ENCODE measurements at regions not wholly inside any gene's neighbourhood (a gene's known extent, or its start where the extent isn't known, plus 50 kb on each side); places are given as distances from the start of the nearest gene placed in this dataset.

DNA sequence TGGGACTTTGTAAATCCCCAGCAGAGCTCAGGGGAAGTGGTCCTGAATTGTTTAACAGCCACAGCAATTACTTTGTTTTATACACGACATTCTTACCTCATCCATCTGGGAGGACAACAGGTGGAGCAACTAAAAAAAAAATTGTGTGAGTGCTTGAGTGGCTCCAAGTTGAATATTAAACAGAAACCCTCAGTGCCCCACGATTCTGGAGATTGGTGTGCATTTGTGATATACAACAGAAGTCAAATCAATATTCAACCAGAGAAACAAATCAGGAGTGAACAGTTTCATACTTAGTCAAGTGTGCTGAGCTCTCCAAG is 204.8 kb downstream of the HAPSTR1 start:
- no peak for DNase-seq (ENCODE audit: extremely low read depth in 1 of 2, low read depth in 1 of 2)

GRCh38 chr16:9297437-9298113 is 206.1 kb downstream of the HAPSTR1 start:
- no peak for DNase-seq (ENCODE audit: extremely low read depth in 1 of 2, low read depth in 1 of 2)

DNA sequence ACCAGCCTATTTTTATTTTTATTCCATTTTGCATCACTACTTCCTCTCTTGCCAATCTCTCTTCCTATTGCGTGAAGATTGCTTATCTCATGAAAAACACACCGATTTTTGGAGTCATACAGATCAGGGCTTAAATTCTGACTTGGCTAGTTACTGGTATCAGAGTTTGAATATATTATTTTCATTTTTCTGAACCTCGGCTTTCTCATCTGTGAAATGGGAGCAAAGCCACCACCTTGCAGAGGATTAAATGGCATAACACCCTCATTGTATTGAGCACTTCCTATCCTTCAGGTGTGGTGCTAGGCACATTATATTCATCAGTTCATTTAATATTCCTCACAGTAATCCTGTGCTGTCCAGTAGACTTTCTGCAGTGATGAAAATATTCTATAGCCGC is 208.8 kb downstream of the HAPSTR1 start:
- no peak for DNase-seq (ENCODE audit: extremely low read depth in 1 of 2, low read depth in 1 of 2)

GRCh38 chr16:9302072-9302471 is 210.6 kb downstream of the HAPSTR1 start:
- DNase-seq (ENCODE audit: extremely low read depth in 1 of 2, low read depth in 1 of 2), result no peak

DNA sequence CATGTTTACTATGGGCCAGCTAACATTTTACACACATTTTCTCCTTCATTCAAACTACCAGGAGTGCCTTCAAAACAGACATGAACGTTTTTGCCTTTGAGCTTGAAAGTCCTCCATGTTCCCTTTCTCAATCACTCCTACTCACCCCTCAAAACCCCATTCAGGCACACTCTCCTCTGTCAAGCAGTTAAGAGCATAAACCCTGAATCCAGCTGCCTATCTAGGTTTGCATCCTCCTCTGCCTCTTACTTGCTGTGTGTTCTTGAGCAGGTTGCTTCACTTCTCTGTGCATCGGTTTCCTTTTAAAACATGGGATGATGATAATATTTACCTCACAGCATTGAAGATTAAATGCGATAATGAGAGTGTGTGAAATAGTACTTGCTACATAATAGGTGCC is 215.3 kb downstream of the HAPSTR1 start:
- no peak for DNase-seq (ENCODE audit: extremely low read depth in 1 of 2, low read depth in 1 of 2)

GRCh38 chr16:9307446-9307845 is 216.0 kb downstream of the HAPSTR1 start:
- no peak for DNase-seq (ENCODE audit: extremely low read depth in 1 of 2, low read depth in 1 of 2)

GRCh38 chr16:9308356-9308801 is 216.9 kb downstream of the HAPSTR1 start:
- DNase-seq (ENCODE audit: extremely low read depth in 1 of 2, low read depth in 1 of 2), result no peak

DNA sequence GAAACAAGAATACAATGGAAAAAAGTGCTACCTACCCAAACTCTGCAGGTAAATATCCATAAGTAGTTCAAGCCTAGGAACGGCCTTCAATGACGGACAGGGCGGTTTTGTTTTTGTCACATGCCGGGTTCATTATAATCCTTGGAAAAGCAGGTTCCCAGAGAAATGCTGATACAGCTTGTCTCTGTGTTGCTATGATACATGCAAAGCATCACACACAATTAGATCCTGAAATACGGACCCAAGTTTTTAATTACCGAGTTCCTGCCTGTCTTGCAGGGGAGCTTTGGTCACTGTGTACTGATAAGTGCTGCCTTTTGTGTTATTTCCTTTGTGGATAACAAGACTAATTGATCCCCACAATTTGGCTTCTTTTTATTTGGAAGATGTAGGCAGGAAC is 217.4 kb downstream of the HAPSTR1 start:
- DNase-seq (ENCODE audit: extremely low read depth in 1 of 2, low read depth in 1 of 2), result no peak

GRCh38 chr16:9309844-9310243 is 218.4 kb downstream of the HAPSTR1 start:
- no peak for DNase-seq (ENCODE audit: extremely low read depth in 1 of 2, low read depth in 1 of 2)

DNA sequence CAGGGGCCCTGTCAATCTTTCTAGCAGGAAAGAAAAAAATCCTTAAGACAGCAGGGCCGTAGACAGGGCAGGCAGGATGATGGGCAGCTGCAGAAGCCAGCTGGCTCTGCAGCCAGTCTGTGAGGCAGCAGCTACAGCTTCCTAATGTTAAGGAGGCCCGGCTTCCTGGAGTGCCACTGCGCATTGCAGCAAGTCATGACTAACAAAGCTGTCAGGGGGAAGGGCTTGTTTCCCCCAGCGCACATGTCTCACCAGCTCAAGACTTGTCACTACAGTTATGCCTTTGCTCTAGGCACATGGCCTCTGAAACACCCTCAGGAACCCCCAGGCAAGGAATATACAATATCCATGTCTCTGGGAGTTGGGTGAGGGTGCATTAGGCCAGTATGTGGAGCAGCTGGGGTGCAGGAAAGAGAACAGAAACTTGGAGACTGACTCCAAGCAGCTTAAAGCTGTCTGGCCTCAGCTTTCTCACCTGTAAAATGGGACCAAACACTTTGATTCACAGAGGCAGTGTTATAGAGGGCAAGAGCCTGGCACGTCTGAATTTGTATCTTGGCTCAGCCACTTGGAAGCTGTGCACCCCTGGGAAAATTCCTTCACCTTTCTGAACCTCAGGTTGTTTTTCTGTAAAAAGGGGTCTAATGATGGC is 220.0 kb downstream of the HAPSTR1 start:
- no peak for DNase-seq (ENCODE audit: extremely low read depth in 1 of 2, low read depth in 1 of 2)

DNA sequence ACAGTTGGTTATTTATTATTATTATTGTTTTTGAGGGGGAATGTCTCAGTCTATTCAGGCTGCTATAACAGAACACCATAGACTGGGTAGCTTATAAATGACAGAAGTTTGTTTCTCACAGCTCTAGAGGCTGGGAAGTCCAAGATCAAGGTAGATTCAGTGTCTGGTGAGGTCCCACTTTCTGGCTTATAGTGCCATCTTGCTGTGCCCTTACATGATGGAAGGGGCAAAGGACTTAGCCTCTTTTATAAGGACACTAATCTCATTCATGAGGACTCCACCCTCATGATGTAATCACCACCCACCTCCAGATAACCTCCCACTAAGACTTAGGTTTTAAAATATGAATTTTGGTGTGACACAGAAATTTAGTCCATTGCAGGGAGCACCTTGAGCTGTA is 224.6 kb downstream of the HAPSTR1 start:
- DNase-seq (ENCODE audit: extremely low read depth in 1 of 2, low read depth in 1 of 2), result no peak

- DNase-seq (ENCODE audit: extremely low read depth in 1 of 2, low read depth in 1 of 2), result no peak
These were observed 225.2 kb downstream of the HAPSTR1 start for GRCh38 chr16:9316615-9317014.

DNA sequence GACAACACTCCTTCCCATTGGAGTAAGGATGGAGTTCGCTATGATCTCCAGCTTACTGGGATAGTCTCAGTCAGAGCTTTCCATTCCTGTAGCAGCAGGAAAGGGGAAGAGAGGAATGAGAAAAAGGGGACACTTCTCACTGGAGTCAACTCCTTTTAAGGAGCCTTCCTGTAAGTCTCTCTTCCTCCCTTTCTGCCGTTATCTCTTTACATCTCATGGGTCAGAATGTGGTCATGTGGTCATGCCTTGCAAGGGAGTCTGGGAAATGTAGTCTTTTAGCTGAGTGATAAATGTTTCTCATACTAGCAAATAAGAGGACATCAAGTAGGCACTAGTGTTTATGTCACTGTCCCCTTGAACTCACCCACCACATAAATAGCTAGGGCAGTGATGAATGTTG is 227.3 kb downstream of the HAPSTR1 start:
- no peak for DNase-seq (ENCODE audit: extremely low read depth in 1 of 2, low read depth in 1 of 2)

GRCh38 chr16:9322769-9323168 is 231.3 kb downstream of the HAPSTR1 start:
- no peak for DNase-seq (ENCODE audit: extremely low read depth in 1 of 2, low read depth in 1 of 2)

DNA sequence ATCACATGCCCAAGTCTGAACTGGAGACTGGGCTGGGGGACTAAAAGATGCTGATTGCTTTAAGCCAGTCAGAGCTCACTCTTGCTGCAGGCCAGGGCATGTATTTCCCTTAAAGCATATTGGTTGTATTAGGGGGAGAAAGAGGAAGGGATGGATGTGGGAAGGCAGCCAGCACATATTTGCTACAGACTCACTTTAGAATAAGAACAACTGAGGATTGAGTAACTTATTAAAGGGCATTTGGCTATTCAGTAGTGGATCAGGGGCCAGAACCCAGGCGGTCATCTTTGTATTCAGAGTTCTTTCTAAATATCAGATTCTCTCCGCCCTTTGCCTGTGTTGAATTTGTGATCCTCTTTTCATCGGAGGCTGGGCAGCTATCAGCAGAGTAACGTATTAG is 231.7 kb downstream of the HAPSTR1 start:
- no peak for DNase-seq (ENCODE audit: extremely low read depth in 1 of 2, low read depth in 1 of 2)

- no peak for DNase-seq (ENCODE audit: extremely low read depth in 1 of 2, low read depth in 1 of 2)
These were observed 235.8 kb downstream of the HAPSTR1 start for GRCh38 chr16:9327253-9327652.

GRCh38 chr16:9328411-9328810 is 237.0 kb downstream of the HAPSTR1 start:
- DNase-seq (ENCODE audit: extremely low read depth in 1 of 2, low read depth in 1 of 2), result no peak

- DNase-seq (ENCODE audit: extremely low read depth in 1 of 2, low read depth in 1 of 2), result no peak
These were observed 238.7 kb downstream of the HAPSTR1 start for GRCh38 chr16:9330095-9330494.

GRCh38 chr16:9331503-9331902 is 240.1 kb downstream of the HAPSTR1 start:
- DNase-seq (ENCODE audit: extremely low read depth in 1 of 2, low read depth in 1 of 2), result no peak

DNA sequence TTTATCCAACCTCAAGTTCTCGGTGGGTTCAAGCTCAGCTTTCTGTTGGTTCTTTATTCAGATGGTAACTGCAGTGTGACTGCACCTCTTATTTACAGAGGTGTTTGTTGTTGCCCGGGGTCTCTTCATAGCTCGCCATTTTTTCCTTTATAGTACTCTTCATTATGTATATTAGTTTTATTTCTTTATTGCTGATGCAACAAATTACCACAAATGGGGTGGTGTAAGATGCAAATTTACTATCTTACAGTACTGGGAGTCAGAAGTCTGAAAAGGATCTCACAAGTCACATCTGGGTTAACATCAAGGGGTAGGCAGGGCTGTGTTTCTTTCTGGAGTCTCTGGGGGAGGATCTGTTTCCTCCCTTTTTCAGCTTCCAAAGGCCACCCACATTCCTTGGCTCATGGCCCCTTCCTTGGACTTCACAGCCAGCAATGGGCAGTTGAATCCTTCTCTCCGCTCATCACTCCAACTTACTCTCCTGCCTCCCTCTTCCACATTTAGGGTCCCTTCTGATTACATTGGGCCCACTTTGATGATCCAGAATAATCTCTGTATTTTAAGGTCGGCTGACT is 241.2 kb downstream of the HAPSTR1 start:
- DNase-seq (ENCODE audit: extremely low read depth in 1 of 2, low read depth in 1 of 2), result no peak

- no peak for DNase-seq (ENCODE audit: extremely low read depth in 1 of 2, low read depth in 1 of 2)
These were observed 242.0 kb downstream of the HAPSTR1 start for GRCh38 chr16:9333469-9333868.

DNA sequence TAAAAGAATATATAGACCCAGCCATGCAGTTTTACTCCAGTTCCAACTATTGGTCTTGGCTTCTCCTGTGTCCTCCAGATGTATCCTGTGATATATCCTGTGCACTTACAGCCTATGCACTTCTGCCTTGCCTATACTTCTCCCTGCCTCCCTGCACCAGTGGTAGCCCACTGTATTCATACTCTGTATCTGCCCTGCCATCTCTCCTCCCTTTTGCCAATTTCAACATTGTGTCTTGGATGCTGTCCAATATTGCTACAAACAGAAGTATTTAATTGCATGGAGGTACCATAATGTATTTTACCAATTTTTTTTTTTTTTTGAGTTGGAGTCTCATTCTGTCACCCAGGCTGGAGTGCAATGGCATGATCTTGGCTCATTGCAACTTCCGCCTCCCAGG is 242.7 kb downstream of the HAPSTR1 start:
- DNase-seq (ENCODE audit: extremely low read depth in 1 of 2, low read depth in 1 of 2), result no peak
